Lower leg skin (tissue), 3 donors: ENCODE measurements at regions not wholly inside any gene's neighbourhood (a gene's known extent, or its start where the extent isn't known, plus 50 kb on each side); places are given as distances from the start of the nearest gene placed in this dataset.

Experiments used
- CTCF ChIP-seq, 3 donors: fragments of 450-650 bp; IDR thresholded peaks; one replicate each; pipeline ENCODE4 v1.5.1; 2016; ENCODE audit warnings: antibody characterized with exemption in 3 of 3, mild to moderate bottlenecking in 3 of 3, moderate library complexity in 2 of 3
- POLR2A ChIP-seq, 2 donors: fragments of 450-650 bp; IDR thresholded peaks; one replicate each; pipeline ENCODE4 v1.6.1; 2016 to 2017; ENCODE audit warnings: antibody characterized with exemption in 2 of 2, mild to moderate bottlenecking in 1 of 2, moderate library complexity in 1 of 2

- TF ChIP-seq CTCF (IDR thresholded peaks at IDR 0.05): no peak
- TF ChIP-seq POLR2A (IDR thresholded peaks at IDR 0.05): no peak
Measured at GRCh38 chr5:106865279-106865678, 805.5 kb downstream of the EFNA5 start.
